ENCODE measurements at regions not wholly inside any gene's neighbourhood (a gene's known extent, or its start where the extent isn't known, plus 50 kb on each side); places are given as distances from the start of the nearest gene placed in this dataset.

- H3K4me1 ChIP-seq (ENCODE audit: insufficient read depth, low read length, poor library complexity, severe bottlenecking): no peaks in the 10 kb centered on the region
- no peaks in the 10 kb centered on the region for H3K36me3 ChIP-seq (ENCODE audit: insufficient read depth, low read length)
- no peak overlapping the region for H3K4me3 ChIP-seq (ENCODE audit: low read depth, low read length, poor library complexity, severe bottlenecking)
- H2AFZ ChIP-seq (ENCODE audit: low read length): no peak overlapping the region
- no peak overlapping the region for H3K4me2 ChIP-seq (ENCODE audit: low read length)
- H3K79me2 ChIP-seq (ENCODE audit: insufficient read depth, low read depth, low read length): no peaks in the 10 kb centered on the region
- CTCF ChIA-PET (ENCODE audit: unreplicated experiment): no interaction called here
- H3K9me2 ChIP-seq (ENCODE audit: insufficient read depth, low read length): no peaks in the 10 kb centered on the region
- no peak overlapping the region for H3K27ac ChIP-seq (ENCODE audit: low read depth, low read length, poor library complexity, severe bottlenecking)
- intact Hi-C loops (cut with micrococcal nuclease; ENCODE audit: unreplicated experiment): no loop called here
- TF ChIP-seq EZH2phosphoT487 (IDR thresholded peaks at IDR 0.05; ENCODE audit: borderline replicate concordance, low read depth, low read length): no peak
- H4K20me1 ChIP-seq (ENCODE audit: insufficient read depth, low read length): no peaks in the 10 kb centered on the region
- no peak for DNase-seq (ENCODE audit: low spot score)
- POLR2A ChIA-PET: no interaction called here
- BruUV-seq (replicated peaks): no TSS peak
- no peaks in the 10 kb centered on the region for H3K9me3 ChIP-seq (ENCODE audit: low read length)
These were observed 210.5 kb upstream of the RPS6KA3 start for GRCh38 chrX:20477219-20477618.

- no TSS peak for BruUV-seq (replicated peaks)
- Histone ChIP-seq H2AFZ (ENCODE audit: low read length) (no peak overlapping the region), H3K36me3 (ENCODE audit: insufficient read depth, low read length) (no peaks in the 10 kb centered on the region), H3K79me2 (ENCODE audit: insufficient read depth, low read depth, low read length) (no peaks in the 10 kb centered on the region), H4K20me1 (ENCODE audit: insufficient read depth, low read length) (no peaks in the 10 kb centered on the region), H3K4me3 (ENCODE audit: low read depth, low read length, poor library complexity, severe bottlenecking) (no peak overlapping the region), H3K9me3 (ENCODE audit: low read length) (no peaks in the 10 kb centered on the region), H3K4me2 (ENCODE audit: low read length) (no peak overlapping the region), H3K9me2 (ENCODE audit: insufficient read depth, low read length) (no peaks in the 10 kb centered on the region), H3K27ac (ENCODE audit: low read depth, low read length, poor library complexity, severe bottlenecking) (no peak overlapping the region), H3K4me1 (ENCODE audit: insufficient read depth, low read length, poor library complexity, severe bottlenecking) (no peaks in the 10 kb centered on the region)
- TF ChIP-seq CTCF (conservative IDR thresholded peaks at IDR 0.05; ENCODE audit: low read length) (no peak), EZH2phosphoT487 (IDR thresholded peaks at IDR 0.05; ENCODE audit: borderline replicate concordance, low read depth, low read length) (no peak)
- CTCF ChIA-PET (ENCODE audit: unreplicated experiment): no interaction called here
- POLR2A ChIA-PET: no interaction called here
- no peak for DNase-seq (ENCODE audit: low spot score)
- intact Hi-C loops (cut with micrococcal nuclease; ENCODE audit: unreplicated experiment): no loop called here
These were observed 206.0 kb upstream of the RPS6KA3 start for GRCh38 chrX:20472620-20473258.

- H2AFZ ChIP-seq (ENCODE audit: low read length): no peak overlapping the region
- no peak overlapping the region for H3K4me3 ChIP-seq (ENCODE audit: low read depth, low read length, poor library complexity, severe bottlenecking)
- no peaks in the 10 kb centered on the region for H3K4me1 ChIP-seq (ENCODE audit: insufficient read depth, low read length, poor library complexity, severe bottlenecking)
- TF ChIP-seq CTCF (conservative IDR thresholded peaks at IDR 0.05; ENCODE audit: low read length): no peak
- no peak for TF ChIP-seq EZH2phosphoT487 (IDR thresholded peaks at IDR 0.05; ENCODE audit: borderline replicate concordance, low read depth, low read length)
- BruUV-seq (replicated peaks): no TSS peak
- CTCF ChIA-PET (ENCODE audit: unreplicated experiment): no interaction called here
- H4K20me1 ChIP-seq (ENCODE audit: insufficient read depth, low read length): no peaks in the 10 kb centered on the region
- POLR2A ChIA-PET: no interaction called here
- no peaks in the 10 kb centered on the region for H3K9me2 ChIP-seq (ENCODE audit: insufficient read depth, low read length)
- intact Hi-C loops (cut with micrococcal nuclease; ENCODE audit: unreplicated experiment): no loop called here
- no peaks in the 10 kb centered on the region for H3K79me2 ChIP-seq (ENCODE audit: insufficient read depth, low read depth, low read length)
- H3K9me3 ChIP-seq (ENCODE audit: low read length): no peaks in the 10 kb centered on the region
- no peak overlapping the region for H3K4me2 ChIP-seq (ENCODE audit: low read length)
- H3K27ac ChIP-seq (ENCODE audit: low read depth, low read length, poor library complexity, severe bottlenecking): no peak overlapping the region
- no peak for DNase-seq (ENCODE audit: low spot score)
- H3K36me3 ChIP-seq (ENCODE audit: insufficient read depth, low read length): no peaks in the 10 kb centered on the region
These were observed 205.4 kb upstream of the RPS6KA3 start for GRCh38 chrX:20472148-20472547.
